ENCODE measurements at regions not wholly inside any gene's neighbourhood (a gene's known extent, or its start where the extent isn't known, plus 50 kb on each side); places are given as distances from the start of the nearest gene placed in this dataset.

DNA sequence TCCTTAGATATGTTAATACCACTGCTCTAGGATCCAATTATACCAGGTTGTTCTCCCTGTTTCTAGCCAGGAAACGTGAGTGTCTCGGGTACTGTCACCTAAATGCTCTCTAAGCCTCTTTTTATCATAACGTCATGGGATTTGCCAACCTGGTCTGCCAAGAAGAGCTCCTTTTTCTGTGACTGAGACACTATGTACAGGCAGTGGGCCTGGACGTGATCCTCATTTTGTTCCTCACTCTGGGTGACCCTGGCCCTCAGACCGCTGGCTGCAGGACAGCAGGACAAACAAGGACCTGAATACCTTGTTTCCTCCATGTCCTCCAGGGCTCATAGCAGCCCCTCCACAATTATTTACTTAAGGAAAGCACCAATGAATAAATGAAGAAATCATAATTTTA is 69.1 kb downstream of the CD164 start:
- no peak overlapping the region for H3K4me3 ChIP-seq
- ChIA-PET CTCF (interaction anchor here (0.8 kb wide), 1 partner anchor 10 kb away, joined by 3 read pairs; no protein-coding TSS in a partner anchor), POLR2A (no interaction called here)
- no peaks in the 10 kb centered on the region for H3K9me3 ChIP-seq
- TF ChIP-seq NR3C1 (IDR thresholded peaks at IDR 0.05) = no peak
- no peak for TF ChIP-seq HOXB5 (CRISPR knock-in tag; IDR thresholded peaks at IDR 0.05)
- no peak for TF ChIP-seq FOSL2 (IDR thresholded peaks at IDR 0.05)
- no peak for TF ChIP-seq FOSL2 (CRISPR knock-in tag; IDR thresholded peaks at IDR 0.05)
- no peak for TF ChIP-seq HOXA7 (CRISPR knock-in tag; IDR thresholded peaks at IDR 0.05)
- no peak for TF ChIP-seq HEYL (CRISPR knock-in tag; IDR thresholded peaks at IDR 0.05)
- TF ChIP-seq ESRRA (IDR thresholded peaks at IDR 0.05; ENCODE audit: borderline replicate concordance, low read length) = no peak
- TF ChIP-seq KDM5A (IDR thresholded peaks at IDR 0.05) = no peak
- TF ChIP-seq ZC3H11A (IDR thresholded peaks at IDR 0.05) = no peak
- no peak for TF ChIP-seq PHF8 (IDR thresholded peaks at IDR 0.05; ENCODE audit: borderline replicate concordance, low read depth)
- TF ChIP-seq, protein P1, sequence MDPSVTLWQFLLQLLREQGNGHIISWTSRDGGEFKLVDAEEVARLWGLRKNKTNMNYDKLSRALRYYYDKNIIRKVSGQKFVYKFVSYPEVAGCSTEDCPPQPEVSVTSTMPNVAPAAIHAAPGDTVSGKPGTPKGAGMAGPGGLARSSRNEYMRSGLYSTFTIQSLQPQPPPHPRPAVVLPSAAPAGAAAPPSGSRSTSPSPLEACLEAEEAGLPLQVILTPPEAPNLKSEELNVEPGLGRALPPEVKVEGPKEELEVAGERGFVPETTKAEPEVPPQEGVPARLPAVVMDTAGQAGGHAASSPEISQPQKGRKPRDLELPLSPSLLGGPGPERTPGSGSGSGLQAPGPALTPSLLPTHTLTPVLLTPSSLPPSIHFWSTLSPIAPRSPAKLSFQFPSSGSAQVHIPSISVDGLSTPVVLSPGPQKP (IDR thresholded peaks at IDR 0.05; ENCODE audit: low read depth, low read length) = no peak
- no peak for TF ChIP-seq ZSCAN20 (CRISPR knock-in tag; IDR thresholded peaks at IDR 0.05)
- TF ChIP-seq, protein P2, sequence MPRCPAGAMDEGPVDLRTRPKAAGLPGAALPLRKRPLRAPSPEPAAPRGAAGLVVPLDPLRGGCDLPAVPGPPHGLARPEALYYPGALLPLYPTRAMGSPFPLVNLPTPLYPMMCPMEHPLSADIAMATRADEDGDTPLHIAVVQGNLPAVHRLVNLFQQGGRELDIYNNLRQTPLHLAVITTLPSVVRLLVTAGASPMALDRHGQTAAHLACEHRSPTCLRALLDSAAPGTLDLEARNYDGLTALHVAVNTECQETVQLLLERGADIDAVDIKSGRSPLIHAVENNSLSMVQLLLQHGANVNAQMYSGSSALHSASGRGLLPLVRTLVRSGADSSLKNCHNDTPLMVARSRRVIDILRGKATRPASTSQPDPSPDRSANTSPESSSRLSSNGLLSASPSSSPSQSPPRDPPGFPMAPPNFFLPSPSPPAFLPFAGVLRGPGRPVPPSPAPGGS (IDR thresholded peaks at IDR 0.05) = no peak
- no peak for TF ChIP-seq EP300 (IDR thresholded peaks at IDR 0.05)
- TF ChIP-seq CEBPB (IDR thresholded peaks at IDR 0.05) = no peak
- no peak for TF ChIP-seq NFE2L2 (conservative IDR thresholded peaks at IDR 0.05; ENCODE audit: low read length)
- WGBS (ENCODE audit: missing lambda C conversion rate) = 79% methylated on average over 5 of the region's 5 CpGs
- FAIRE-seq = no peak
- H3K4me2 ChIP-seq = no peak overlapping the region
- DNase-seq (ENCODE audit: low read depth in 1 of 2, low spot score in 1 of 2) = no peak
- no peak overlapping the region for H3K27ac ChIP-seq
- 0 out of 3 replicates have a peak, but pooled peaks cover 4% of the 10 kb centered on the region for H3K4me1 ChIP-seq
- no peak for ATAC-seq

DNA sequence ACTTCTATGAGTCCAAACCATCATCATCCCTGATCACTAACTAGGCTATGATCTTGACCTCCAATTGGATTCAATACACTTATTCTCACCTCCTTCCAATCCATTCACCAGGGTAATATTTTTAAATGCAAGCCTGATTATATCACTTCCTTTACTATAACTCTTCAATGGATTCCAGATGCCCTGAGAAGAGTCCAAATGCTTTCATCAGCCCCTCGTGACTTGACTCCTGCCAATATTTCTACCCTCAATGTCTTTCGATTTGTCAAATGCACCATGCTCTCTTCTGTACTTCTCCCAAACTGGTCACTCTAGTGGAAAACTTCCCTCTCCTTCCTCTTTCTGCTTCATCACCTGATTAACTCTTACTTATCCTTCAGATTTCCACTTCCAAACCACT is 70.8 kb downstream of the CD164 start:
- 86% methylated on average over 2 of the region's 2 CpGs for WGBS (ENCODE audit: missing lambda C conversion rate)
- TF ChIP-seq CHD4 (IDR thresholded peaks at IDR 0.05; ENCODE audit: borderline replicate concordance) = no peak
- no peak for TF ChIP-seq RAD21 (conservative IDR thresholded peaks at IDR 0.05 in 1 of 2, IDR thresholded peaks at IDR 0.05 in 1 of 2)
- no peak for TF ChIP-seq HOXB13 (CRISPR knock-in tag; IDR thresholded peaks at IDR 0.05; ENCODE audit: low read depth)
- no peak for TF ChIP-seq CEBPB (IDR thresholded peaks at IDR 0.05)
- TF ChIP-seq POLR2A (IDR thresholded peaks at IDR 0.05; ENCODE audit: low read length) = no peak
- no peak for TF ChIP-seq ESRRA (IDR thresholded peaks at IDR 0.05; ENCODE audit: borderline replicate concordance, low read length)
- no peak for TF ChIP-seq MYC (IDR thresholded peaks at IDR 0.05; ENCODE audit: borderline replicate concordance, low read length)
- no peak for TF ChIP-seq MAFK (IDR thresholded peaks at IDR 0.05; ENCODE audit: partially characterized antibody)
- no peak for TF ChIP-seq HMGXB4 (CRISPR knock-in tag; IDR thresholded peaks at IDR 0.05; ENCODE audit: borderline replicate concordance)
- TF ChIP-seq CBX2 (IDR thresholded peaks at IDR 0.05; ENCODE audit: borderline replicate concordance, low read depth) = no peak
- Histone ChIP-seq H3K27ac (no peak overlapping the region), H3K4me1 (0 out of 3 replicates have a peak, but pooled peaks cover 4% of the 10 kb centered on the region), H3K9me3 (no peaks in the 10 kb centered on the region), H3K4me3 (no peak overlapping the region), H3K4me2 (no peak overlapping the region)
- FAIRE-seq (no peak), ATAC-seq (no peak), DNase-seq (ENCODE audit: low read depth in 1 of 2, low spot score in 1 of 2) (no peak)
- ChIA-PET POLR2A (no interaction called here), CTCF (no interaction called here)

Data from A549 (cell line).